HCT116 (cell line): ENCODE measurements at regions not wholly inside any gene's neighbourhood (a gene's known extent, or its start where the extent isn't known, plus 50 kb on each side); places are given as distances from the start of the nearest gene placed in this dataset.

Source experiments
- ATAC-seq: fragments of 200-7000 bp; cut with Tn5 transposase; 2 replicates; pipeline ENCODE4 v1.9.1; 2020; ENCODE audit warnings: mild to moderate bottlenecking, moderate library complexity
- BruUV-seq: library from RNA; stranded (reverse); fragments of 400-500 nt; replicated peaks from 2 replicates; lab custom pipeline; 2021; lab: Mats Ljungman, UMichigan
- CTCF ChIA-PET: fragments of 300-600 bp; sonication (Branson Sonifier 250); formaldehyde crosslinking; loops from one replicate; lab custom pipeline; 2021; ENCODE audit warnings: antibody characterized with exemption; lab: Charles Lee
- POLR2A ChIA-PET: fragments of 300-600, 350-600 bp; sonication (Branson Sonifier 250); formaldehyde crosslinking; loops from one replicate; lab custom pipeline; 2021; ENCODE audit warnings: antibody characterized with exemption; lab: Charles Lee
- RAD21 ChIA-PET, 2 experiments: fragments of 300-600 bp; sonication (Branson Sonifier 250); formaldehyde crosslinking; loops; one replicate each; lab custom pipeline; 2023; ENCODE audit warnings: low total read pairs in 2 of 2; ENCODE audit not compliant: uncharacterized antibody in 2 of 2, unreplicated experiment in 2 of 2, low non-redundant PET in 1 of 2; lab: Charles Lee
- DNase-seq: peaks from one replicate; pipeline ENCODE4 v3.0.0-alpha.2; 2010; ENCODE audit warnings: low read depth, low spot score
- H2AFZ ChIP-seq: fragments of 200-600 bp; shearing (Covaris generic), sonication (generic); 2 replicates; pipeline ENCODE4 v1.6.1; 2017; ENCODE audit warnings: low read depth, mixed run types, mixed read lengths, antibody characterized with exemption, low read length; ENCODE audit not compliant: poor library complexity, severe bottlenecking
- H3K27ac ChIP-seq: 2 replicates; pipeline ENCODE4 v1.5.1; 2012; ENCODE audit warnings: low read depth, low read length
- H3K27me3 ChIP-seq: fragments of 200-600 bp; sonication (generic); 2 replicates; pipeline ENCODE4 v1.6.1; 2016; ENCODE audit warnings: mixed run types, low read length, mixed read lengths; ENCODE audit not compliant: insufficient read depth
- H3K36me3 ChIP-seq, 2 experiments: fragments of 200-500 bp in 1 of 2; fragments of 200-600 bp in 1 of 2; sonication (Bioruptor generic) in 1 of 2; sonication (generic) in 1 of 2; 2 replicates each; pipeline versions ENCODE4 v1.5.1 to v1.6.1; 2014 to 2016; ENCODE audit warnings: low read length in 2 of 2, inconsistent platforms in 1 of 2, mixed read lengths in 1 of 2, mixed run types in 1 of 2; ENCODE audit not compliant: insufficient read depth in 2 of 2, control insufficient read depth in 1 of 2
- H3K4me1 ChIP-seq, 2 experiments: fragments of 200-600 bp in 1 of 2; sonication (generic) in 1 of 2; 2 replicates each; pipeline versions ENCODE4 v1.5.1 to v1.6.1; 2012 to 2017; ENCODE audit warnings: low read length in 2 of 2, inconsistent platforms in 1 of 2, mild to moderate bottlenecking in 1 of 2, mixed read lengths in 1 of 2, mixed run types in 1 of 2, moderate library complexity in 1 of 2; ENCODE audit not compliant: insufficient read depth in 2 of 2, control insufficient read depth in 1 of 2
- H3K4me2 ChIP-seq: fragments of 200-600 bp; sonication (generic); 2 replicates; pipeline ENCODE4 v1.6.1; 2017; ENCODE audit warnings: mixed run types, low read length, mixed read lengths
- H3K4me3 ChIP-seq, 2 experiments: fragments of 200-600 bp in 1 of 2; sonication (generic) in 1 of 2; replicated peaks in 1 of 2; 2 replicates each; pipeline ENCODE4 v1.5.1; 2011 to 2016; ENCODE audit warnings: low read length in 2 of 2, control low read depth in 1 of 2, low read depth in 1 of 2, mild to moderate bottlenecking in 1 of 2, mixed read lengths in 1 of 2, mixed run types in 1 of 2
- H3K79me2 ChIP-seq: fragments of 200-600 bp; sonication (generic); 2 replicates; pipeline ENCODE4 v1.6.1; 2017; ENCODE audit warnings: mild to moderate bottlenecking, mixed run types, low read length, moderate library complexity, mixed read lengths; ENCODE audit not compliant: insufficient read depth
- H3K9ac ChIP-seq: fragments of 200-600 bp; sonication (generic); 2 replicates; pipeline ENCODE4 v1.6.1; 2016; ENCODE audit warnings: low read length, mixed read lengths
- H3K9me2 ChIP-seq: fragments of 200-600 bp; sonication (generic), shearing (Covaris generic); 2 replicates; pipeline ENCODE4 v1.6.1; 2017; ENCODE audit warnings: mixed run types, mild to moderate bottlenecking, moderate library complexity; ENCODE audit not compliant: insufficient read depth
- H3K9me3 ChIP-seq, 2 experiments: fragments of 200-500 bp in 1 of 2; fragments of 200-600 bp in 1 of 2; sonication (Bioruptor generic) in 1 of 2; sonication (generic) in 1 of 2; 2 replicates each; pipeline ENCODE4 v1.6.1; 2014 to 2017; ENCODE audit warnings: low read length in 2 of 2, mixed read lengths in 2 of 2, inconsistent platforms in 1 of 2, low read depth in 1 of 2, mild to moderate bottlenecking in 1 of 2, mixed run types in 1 of 2, moderate library complexity in 1 of 2; ENCODE audit not compliant: control insufficient read depth in 1 of 2, insufficient read depth in 1 of 2
- H4K20me1 ChIP-seq: fragments of 200-600 bp; sonication (generic), shearing (Covaris generic); 2 replicates; pipeline ENCODE4 v1.6.1; 2017; ENCODE audit warnings: mixed run types, mild to moderate bottlenecking, moderate library complexity; ENCODE audit not compliant: insufficient read depth
- ATF3 ChIP-seq: IDR thresholded peaks from 2 replicates; pipeline ENCODE4 v1.6.1; 2012
- CBX3 ChIP-seq: IDR thresholded peaks from 2 replicates; pipeline ENCODE4 v1.6.1; 2012; ENCODE audit warnings: low read depth
- CEBPB ChIP-seq: IDR thresholded peaks from 2 replicates; pipeline ENCODE4 v1.6.1; 2012; ENCODE audit warnings: low read depth
- EGR1 ChIP-seq: IDR thresholded peaks from 2 replicates; pipeline ENCODE4 v1.6.1; 2012; ENCODE audit warnings: low read depth
- ELF1 ChIP-seq: IDR thresholded peaks from 2 replicates; pipeline ENCODE4 v1.6.1; 2012; ENCODE audit warnings: low read depth, borderline replicate concordance
- POLR2AphosphoS5 ChIP-seq: IDR thresholded peaks from 2 replicates; pipeline ENCODE4 v1.6.1; 2011; ENCODE audit warnings: mild to moderate bottlenecking, low read depth, low read length, moderate library complexity
- SIN3A ChIP-seq: IDR thresholded peaks from 2 replicates; pipeline ENCODE4 v1.6.1; 2012; ENCODE audit warnings: low read depth
- SP1 ChIP-seq: IDR thresholded peaks from 2 replicates; pipeline ENCODE4 v1.6.1; 2012; ENCODE audit warnings: low read depth
- TCF7L2 ChIP-seq: IDR thresholded peaks from 2 replicates; pipeline ENCODE4 v1.7.0; 2011; ENCODE audit warnings: borderline replicate concordance, inconsistent platforms; ENCODE audit not compliant: insufficient read depth, insufficient read length; ENCODE audit errors: extremely low read depth
- ZNF274 ChIP-seq: fragments of 200-500 bp; sonication (Bioruptor generic); IDR thresholded peaks from 2 replicates; pipeline ENCODE4 v1.6.1; 2014; ENCODE audit warnings: mild to moderate bottlenecking, low read depth, low read length, inconsistent platforms
- intact Hi-C: fragments of 100-400 bp; cut with micrococcal nuclease; formaldehyde crosslinking; loops from 2 replicates; pipeline ENCODE4 v1.10.0; 2022
- TF ChIP-seq, protein P1 (sequence below): IDR thresholded peaks from 2 replicates; pipeline ENCODE4 v1.6.1; 2012

DNA sequence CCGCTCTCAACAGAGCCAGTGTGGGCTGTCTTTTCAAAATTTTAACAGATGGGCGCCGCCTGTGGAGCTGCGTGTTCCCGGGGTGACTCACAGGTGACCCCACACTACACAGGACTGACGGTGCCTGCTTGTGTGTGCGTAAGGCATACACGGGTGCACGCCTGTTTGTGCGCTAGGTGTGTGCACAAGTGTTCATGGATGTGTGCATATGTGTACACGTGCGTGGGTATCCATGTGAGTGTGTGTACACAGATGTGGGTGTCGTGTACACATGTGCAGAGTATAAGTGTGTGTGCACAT, 92.7 kb upstream of the SOX1 start:
- Histone ChIP-seq H3K4me3 (no peak overlapping the region), H3K9ac (no peak overlapping the region), H3K36me3 (no peaks in the 10 kb centered on the region), H2AFZ (no peak overlapping the region)
- no TSS peak for BruUV-seq
- CTCF ChIA-PET, result no interaction called here
- no peak for DNase-seq
- RAD21 ChIA-PET, result no interaction called here
- POLR2A ChIA-PET, result no interaction called here
- no peak for TF ChIP-seq EGR1
- no peak for TF ChIP-seq CBX3
- no peak for TF ChIP-seq POLR2AphosphoS5
- no peak for TF ChIP-seq ATF3
- TF ChIP-seq SIN3A, result no peak
- TF ChIP-seq TCF7L2, result no peak
- TF ChIP-seq, protein P1, sequence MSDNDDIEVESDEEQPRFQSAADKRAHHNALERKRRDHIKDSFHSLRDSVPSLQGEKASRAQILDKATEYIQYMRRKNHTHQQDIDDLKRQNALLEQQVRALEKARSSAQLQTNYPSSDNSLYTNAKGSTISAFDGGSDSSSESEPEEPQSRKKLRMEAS, result no peak
- TF ChIP-seq ELF1, result no peak
- no peak for TF ChIP-seq CEBPB
- no peak for TF ChIP-seq ZNF274
- TF ChIP-seq SP1, result no peak
- TF ChIP-seq, all 23 proteins: peak for 0
- Histone ChIP-seq H3K27ac (no peak overlapping the region), H3K79me2 (no peaks in the 10 kb centered on the region), H3K4me1 (no peaks in the 10 kb centered on the region), H3K4me2 (no peak overlapping the region), H3K9me2 (no peaks in the 10 kb centered on the region), H3K9me3 (peaks cover 0 to 10% of the 10 kb centered on the region in 2 experiments; a peak in 1 of 4 replicates), H4K20me1 (no peaks in the 10 kb centered on the region), H3K27me3 (peaks cover 3% of the 10 kb centered on the region; the same call in 1 of the 2 replicates)
- no peak for ATAC-seq
- intact Hi-C loops, result no loop called here
